ENCODE measurements at regions not wholly inside any gene's neighbourhood (a gene's known extent, or its start where the extent isn't known, plus 50 kb on each side); places are given as distances from the start of the nearest gene placed in this dataset.

GRCh38 chr12:46518729-46519128 lies 146.2 kb upstream of the SLC38A2 start:
- no peak overlapping the region for H3K4me3 Mint-ChIP-seq (ENCODE audit: unreplicated experiment)
- no peak for TF ChIP-seq CTCF (IDR thresholded peaks at IDR 0.05)
- H3K36me3 Mint-ChIP-seq (ENCODE audit: low read depth), result no peaks in the 10 kb centered on the region
- no peak for DNase-seq (ENCODE audit: low spot score)
- peaks cover 57% of the 10 kb centered on the region for H3K4me1 Mint-ChIP-seq (ENCODE audit: low read depth)
- H3K9me3 Mint-ChIP-seq (ENCODE audit: low read depth), result no peaks in the 10 kb centered on the region
- no peak overlapping the region for H3K27ac Mint-ChIP-seq (ENCODE audit: unreplicated experiment)
- H3K27me3 Mint-ChIP-seq (ENCODE audit: low read depth), result no peaks in the 10 kb centered on the region

- peaks cover 54% of the 10 kb centered on the region for H3K4me1 Mint-ChIP-seq (ENCODE audit: low read depth)
- TF ChIP-seq CTCF (IDR thresholded peaks at IDR 0.05), result no peak
- no peak for DNase-seq (ENCODE audit: low spot score)
- H3K9me3 Mint-ChIP-seq (ENCODE audit: low read depth), result no peaks in the 10 kb centered on the region
- peak overlapping the region; percentile 17 for H3K27ac Mint-ChIP-seq (ENCODE audit: unreplicated experiment)
- H3K4me3 Mint-ChIP-seq (ENCODE audit: unreplicated experiment), result no peak overlapping the region
- peaks cover 1% of the 10 kb centered on the region for H3K36me3 Mint-ChIP-seq (ENCODE audit: low read depth)
- no peaks in the 10 kb centered on the region for H3K27me3 Mint-ChIP-seq (ENCODE audit: low read depth)
Observed at GRCh38 chr12:46518169-46518568, 145.6 kb upstream of the SLC38A2 start.

- H3K9me3 Mint-ChIP-seq (ENCODE audit: low read depth), result peaks cover 5% of the 10 kb centered on the region
- DNase-seq (ENCODE audit: low spot score), result no peak
- no peak overlapping the region for H3K4me3 Mint-ChIP-seq (ENCODE audit: unreplicated experiment)
- peaks cover 52% of the 10 kb centered on the region for H3K4me1 Mint-ChIP-seq (ENCODE audit: low read depth)
- no peak overlapping the region for H3K27ac Mint-ChIP-seq (ENCODE audit: unreplicated experiment)
- H3K36me3 Mint-ChIP-seq (ENCODE audit: low read depth), result peaks cover 4% of the 10 kb centered on the region
- no peaks in the 10 kb centered on the region for H3K27me3 Mint-ChIP-seq (ENCODE audit: low read depth)
- peak; percentile 49 for TF ChIP-seq CTCF (IDR thresholded peaks at IDR 0.05)
Observed at GRCh38 chr12:46517579-46517962, 145.0 kb upstream of the SLC38A2 start.

GRCh38 chr12:46516933-46517578 lies 144.5 kb upstream of the SLC38A2 start:
- peaks cover 47% of the 10 kb centered on the region for H3K4me1 Mint-ChIP-seq (ENCODE audit: low read depth)
- H3K27ac Mint-ChIP-seq (ENCODE audit: unreplicated experiment), result no peak overlapping the region
- peaks cover 9% of the 10 kb centered on the region for H3K9me3 Mint-ChIP-seq (ENCODE audit: low read depth)
- H3K27me3 Mint-ChIP-seq (ENCODE audit: low read depth), result no peaks in the 10 kb centered on the region
- TF ChIP-seq CTCF (IDR thresholded peaks at IDR 0.05), result no peak
- peaks cover 4% of the 10 kb centered on the region for H3K36me3 Mint-ChIP-seq (ENCODE audit: low read depth)
- no peak for DNase-seq (ENCODE audit: low spot score)
- H3K4me3 Mint-ChIP-seq (ENCODE audit: unreplicated experiment), result no peak overlapping the region

GRCh38 chr12:46516238-46516932 lies 143.8 kb upstream of the SLC38A2 start:
- DNase-seq (ENCODE audit: low spot score), result no peak
- H3K4me3 Mint-ChIP-seq (ENCODE audit: unreplicated experiment), result no peak overlapping the region
- no peak overlapping the region for H3K27ac Mint-ChIP-seq (ENCODE audit: unreplicated experiment)
- H3K9me3 Mint-ChIP-seq (ENCODE audit: low read depth), result peaks cover 12% of the 10 kb centered on the region
- H3K4me1 Mint-ChIP-seq (ENCODE audit: low read depth), result peaks cover 44% of the 10 kb centered on the region
- no peak for TF ChIP-seq CTCF (IDR thresholded peaks at IDR 0.05)
- peaks cover 4% of the 10 kb centered on the region for H3K36me3 Mint-ChIP-seq (ENCODE audit: low read depth)
- H3K27me3 Mint-ChIP-seq (ENCODE audit: low read depth), result no peaks in the 10 kb centered on the region

All from chondrocyte (in vitro differentiated cells).